ENCODE measurements at regions not wholly inside any gene's neighbourhood (a gene's known extent, or its start where the extent isn't known, plus 50 kb on each side); places are given as distances from the start of the nearest gene placed in this dataset.

- no peak for TF ChIP-seq CTCF (IDR thresholded peaks at IDR 0.05)
- intact Hi-C loops (cut with DNase I): no loop called here
- no peaks in the 10 kb centered on the region for H3K4me1 ChIP-seq
- no peaks in the 10 kb centered on the region for H3K36me3 ChIP-seq
- H3K4me3 ChIP-seq: no peak overlapping the region
- no peaks in the 10 kb centered on the region for H3K9me3 ChIP-seq
- peak; percentile 13 for DNase-seq
- no peaks in the 10 kb centered on the region for H3K27me3 ChIP-seq
- H3K9ac ChIP-seq (ENCODE audit: low read depth in 2 of 2, low read length in 2 of 2): no peak overlapping the region
- H3K27ac ChIP-seq: no peak overlapping the region
Observed at GRCh38 chr2:2826209-2826551, 495.1 kb upstream of the MYT1L start.

GRCh38 chr2:2825516-2826208, 494.6 kb upstream of the MYT1L start:
- Histone ChIP-seq H3K27ac (no peak overlapping the region), H3K36me3 (no peaks in the 10 kb centered on the region), H3K9me3 (no peaks in the 10 kb centered on the region), H3K4me3 (no peak overlapping the region), H3K9ac (ENCODE audit: low read depth in 2 of 2, low read length in 2 of 2) (no peak overlapping the region), H3K4me1 (no peaks in the 10 kb centered on the region), H3K27me3 (no peaks in the 10 kb centered on the region)
- intact Hi-C loops (cut with DNase I): no loop called here
- no peak for TF ChIP-seq CTCF (IDR thresholded peaks at IDR 0.05)
- peak; percentile 6 for DNase-seq

GRCh38 chr2:2825062-2825461, 494.0 kb upstream of the MYT1L start:
- H3K9me3 ChIP-seq: no peaks in the 10 kb centered on the region
- no peak for TF ChIP-seq CTCF (IDR thresholded peaks at IDR 0.05)

GRCh38 chr2:2824588-2824987, 493.5 kb upstream of the MYT1L start:
- intact Hi-C loops (cut with DNase I): no loop called here
- no peaks in the 10 kb centered on the region for H3K36me3 ChIP-seq

More at GRCh38 chr2:2825062-2825461, 494.0 kb upstream of the MYT1L start:
- no peak overlapping the region for H3K27ac ChIP-seq
- no peak overlapping the region for H3K9ac ChIP-seq (ENCODE audit: low read depth in 2 of 2, low read length in 2 of 2)
- no peaks in the 10 kb centered on the region for H3K27me3 ChIP-seq
- no peaks in the 10 kb centered on the region for H3K36me3 ChIP-seq
- intact Hi-C loops (cut with DNase I): no loop called here
- DNase-seq: no peak
- no peak overlapping the region for H3K4me3 ChIP-seq
- H3K4me1 ChIP-seq: no peaks in the 10 kb centered on the region

GRCh38 chr2:2823061-2823753, 492.1 kb upstream of the MYT1L start:
- Histone ChIP-seq H3K9me3 (no peaks in the 10 kb centered on the region), H3K4me1 (no peaks in the 10 kb centered on the region), H3K27ac (no peak overlapping the region), H3K27me3 (no peaks in the 10 kb centered on the region), H3K36me3 (no peaks in the 10 kb centered on the region), H3K9ac (ENCODE audit: low read depth in 2 of 2, low read length in 2 of 2) (no peak overlapping the region), H3K4me3 (no peak overlapping the region)
- DNase-seq: no peak
- intact Hi-C loops (cut with DNase I): no loop called here
- no peak for TF ChIP-seq CTCF (IDR thresholded peaks at IDR 0.05)

More at GRCh38 chr2:2824588-2824987, 493.5 kb upstream of the MYT1L start:
- H3K27me3 ChIP-seq: no peaks in the 10 kb centered on the region
- H3K27ac ChIP-seq: no peak overlapping the region
- no peaks in the 10 kb centered on the region for H3K4me1 ChIP-seq
- DNase-seq: no peak
- H3K4me3 ChIP-seq: no peak overlapping the region
- H3K9me3 ChIP-seq: no peaks in the 10 kb centered on the region
- no peak for TF ChIP-seq CTCF (IDR thresholded peaks at IDR 0.05)
- H3K9ac ChIP-seq (ENCODE audit: low read depth in 2 of 2, low read length in 2 of 2): no peak overlapping the region

All from colonic mucosa (tissue), 4 donors.